CD4-positive, alpha-beta T cell treated with Interleukin-4 for 4 hours (primary cell): ENCODE measurements at regions not wholly inside any gene's neighbourhood (a gene's known extent, or its start where the extent isn't known, plus 50 kb on each side); places are given as distances from the start of the nearest gene placed in this dataset.
"Not testable (repeated sequence)": the region's sequence is repeated elsewhere in the genome, so short reads cannot be mapped to it uniquely, and the experiment has no call there.

Source experiments
- DNase-seq: peaks from one replicate; pipeline ENCODE4 v3.0.0-alpha.2; 2020

GRCh38 chr7:9240001-9240400 lies 806.6 kb downstream of the NXPH1 start:
- DNase-seq, result no peak

GRCh38 chr7:9241826-9242225 lies 808.4 kb downstream of the NXPH1 start:
- DNase-seq, result no peak

- DNase-seq, result no peak
Measured at GRCh38 chr7:9242636-9243035, 809.2 kb downstream of the NXPH1 start.

GRCh38 chr7:9250876-9251275 lies 817.5 kb downstream of the NXPH1 start:
- no peak for DNase-seq

- no peak for DNase-seq
Measured at GRCh38 chr7:9264395-9264794, 831.0 kb downstream of the NXPH1 start.

- DNase-seq, result no peak
Measured at GRCh38 chr7:9280088-9280487, 846.7 kb downstream of the NXPH1 start.

GRCh38 chr7:9283246-9283645 lies 849.8 kb downstream of the NXPH1 start:
- no peak for DNase-seq

GRCh38 chr7:9302436-9302835 lies 869.0 kb downstream of the NXPH1 start:
- DNase-seq, result no peak

GRCh38 chr7:9307131-9307530 lies 873.7 kb downstream of the NXPH1 start:
- DNase-seq, result no peak

- DNase-seq, result no peak
Measured at GRCh38 chr7:9324513-9324912, 891.1 kb downstream of the NXPH1 start.

- no peak for DNase-seq
Measured at GRCh38 chr7:9328296-9328695, 894.9 kb downstream of the NXPH1 start.

GRCh38 chr7:9349625-9350024 lies 916.2 kb downstream of the NXPH1 start:
- DNase-seq, result no peak

GRCh38 chr7:9391221-9391620 lies 957.8 kb downstream of the NXPH1 start:
- no peak for DNase-seq

GRCh38 chr7:9391984-9392383 lies 958.6 kb downstream of the NXPH1 start:
- no peak for DNase-seq

GRCh38 chr7:9404386-9404785 lies 971.0 kb downstream of the NXPH1 start:
- DNase-seq, result not testable (repeated sequence)

GRCh38 chr7:9407816-9408215 lies 974.4 kb downstream of the NXPH1 start:
- no peak for DNase-seq

GRCh38 chr7:9453521-9453920 lies 1020.1 kb downstream of the NXPH1 start:
- DNase-seq, result no peak

- DNase-seq, result no peak
Measured at GRCh38 chr7:9488555-9488954, 1055.1 kb downstream of the NXPH1 start.

- DNase-seq, result no peak
Measured at GRCh38 chr7:9498303-9498702, 1064.9 kb downstream of the NXPH1 start.

- DNase-seq, result no peak
Measured at GRCh38 chr7:9502269-9502668, 1068.9 kb downstream of the NXPH1 start.

GRCh38 chr7:9504678-9505077 lies 1071.3 kb downstream of the NXPH1 start:
- DNase-seq, result no peak

- DNase-seq, result no peak
Measured at GRCh38 chr7:9505516-9505915, 1072.1 kb downstream of the NXPH1 start.

- no peak for DNase-seq
Measured at GRCh38 chr7:9507290-9507689, 1073.9 kb downstream of the NXPH1 start.

- no peak for DNase-seq
Measured at GRCh38 chr7:9516662-9517061, 1083.3 kb downstream of the NXPH1 start.

GRCh38 chr7:9523579-9523978 lies 1090.2 kb downstream of the NXPH1 start:
- no peak for DNase-seq

GRCh38 chr7:9552431-9552830 lies 1119.0 kb downstream of the NXPH1 start:
- DNase-seq, result not testable (repeated sequence)
